HG03196 (cell line): ENCODE measurements at regions not wholly inside any gene's neighbourhood (a gene's known extent, or its start where the extent isn't known, plus 50 kb on each side); places are given as distances from the start of the nearest gene placed in this dataset.
A peak's percentile ranks its signal among the peaks of the same experiment; 100 is the strongest.

Experiments used
- ATAC-seq: cut with Tn5 transposase; IDR thresholded peaks from one replicate; pipeline ENCODE4 v1.9.1; 2021; ENCODE audit not compliant: unreplicated experiment

DNA sequence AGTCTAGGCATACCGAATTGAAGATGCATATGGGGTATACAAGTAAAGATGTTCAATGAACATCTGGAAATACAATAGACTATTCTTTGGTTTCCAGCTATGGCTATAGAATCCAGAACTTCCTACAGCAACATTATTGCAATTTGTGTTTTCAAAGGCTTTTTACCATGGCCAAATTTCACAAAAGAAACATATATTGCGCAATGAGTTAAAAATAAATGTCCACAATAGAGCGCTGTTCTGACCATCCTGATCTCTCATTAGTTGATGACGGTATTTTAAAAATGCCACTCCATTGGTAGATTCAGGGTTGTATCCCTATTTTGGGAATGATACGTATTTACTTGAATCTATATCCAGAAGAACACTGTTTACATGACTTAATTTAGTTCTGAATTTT, 139.2 kb downstream of the LINC00632 start:
- ATAC-seq: no peak

GRCh38 chrX:140860718-140861117, 141.7 kb upstream of the SPANXB1 start:
- ATAC-seq: no peak

GRCh38 chrX:140866446-140866845, 135.9 kb upstream of the SPANXB1 start:
- no peak for ATAC-seq

DNA sequence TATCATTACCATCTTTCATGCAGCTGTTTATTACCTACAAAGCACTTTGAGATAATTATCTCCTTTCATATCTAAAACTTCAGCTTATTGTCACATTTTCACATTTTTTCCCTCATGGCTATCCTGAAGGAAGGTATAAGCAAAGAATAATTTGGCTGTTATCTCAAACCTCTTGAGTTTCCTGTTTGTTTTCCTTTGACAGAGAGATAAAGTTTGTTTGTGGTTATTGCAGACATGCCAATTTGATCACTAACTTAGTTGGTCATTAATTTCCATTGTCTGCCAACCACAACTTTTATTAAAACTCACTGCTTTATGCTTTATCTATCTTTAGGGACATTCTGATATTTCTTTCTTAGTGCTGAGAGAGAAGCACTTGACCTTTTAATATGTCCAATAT, 89.8 kb upstream of the SPANXB1 start:
- ATAC-seq: no peak

DNA sequence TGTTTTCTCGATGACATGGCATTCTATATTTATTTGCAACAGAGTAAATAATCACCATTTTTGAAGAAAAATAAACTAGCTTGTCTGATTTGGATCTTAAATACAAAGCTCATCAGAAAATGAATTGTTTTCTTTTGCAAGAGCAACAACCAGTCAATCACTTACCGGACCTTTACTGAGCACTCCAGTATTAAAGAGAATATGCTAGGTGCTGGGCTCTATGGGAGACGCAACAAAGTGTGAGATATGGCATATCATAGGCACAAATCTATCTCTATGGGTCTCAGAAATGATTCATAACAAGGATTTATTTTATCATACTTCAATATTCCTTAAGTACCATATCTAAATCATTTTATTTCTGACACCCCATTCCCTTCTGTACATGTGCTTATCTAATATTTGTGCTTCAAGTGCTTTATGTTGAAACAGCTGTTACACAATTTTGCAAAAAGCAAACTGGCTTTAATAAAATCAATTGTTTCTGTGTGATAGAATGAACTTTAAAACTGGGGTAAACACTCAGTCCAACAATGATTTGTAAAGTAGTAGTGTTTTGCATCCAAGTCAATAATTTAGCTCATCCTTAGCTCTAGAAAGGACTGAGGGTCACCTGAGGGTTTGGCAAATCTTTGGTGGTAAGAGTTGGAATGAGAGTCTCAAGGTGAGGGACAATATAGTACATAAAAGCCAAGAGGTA, 88.4 kb upstream of the SPANXB1 start:
- no peak for ATAC-seq

DNA sequence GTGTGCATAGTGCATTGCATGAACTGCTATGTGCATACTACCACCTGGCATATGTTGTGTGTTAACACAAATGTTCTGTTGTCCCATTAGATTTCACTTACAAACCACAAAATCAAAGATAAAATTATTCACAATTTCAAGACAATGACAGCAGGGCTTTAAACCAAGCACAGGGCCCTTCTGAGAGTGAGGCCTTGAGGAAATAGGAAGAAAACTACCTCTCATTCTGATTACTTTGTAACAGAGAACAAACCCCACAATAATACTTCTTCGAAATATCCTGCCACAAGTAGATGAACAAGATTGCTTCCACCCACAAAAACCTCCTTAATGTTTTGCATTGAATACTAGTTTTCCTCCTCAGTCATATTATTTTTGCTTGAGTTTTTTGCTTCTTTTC, 85.5 kb upstream of the SPANXB1 start:
- no peak for ATAC-seq

- ATAC-seq: no peak
Observed at GRCh38 chrX:140917354-140918115, 84.9 kb upstream of the SPANXB1 start.

- peak; percentile 85 for ATAC-seq
Observed at GRCh38 chrX:140918398-140919038, 83.9 kb upstream of the SPANXB1 start.

GRCh38 chrX:140920416-140920815, 82.0 kb upstream of the SPANXB1 start:
- no peak for ATAC-seq

DNA sequence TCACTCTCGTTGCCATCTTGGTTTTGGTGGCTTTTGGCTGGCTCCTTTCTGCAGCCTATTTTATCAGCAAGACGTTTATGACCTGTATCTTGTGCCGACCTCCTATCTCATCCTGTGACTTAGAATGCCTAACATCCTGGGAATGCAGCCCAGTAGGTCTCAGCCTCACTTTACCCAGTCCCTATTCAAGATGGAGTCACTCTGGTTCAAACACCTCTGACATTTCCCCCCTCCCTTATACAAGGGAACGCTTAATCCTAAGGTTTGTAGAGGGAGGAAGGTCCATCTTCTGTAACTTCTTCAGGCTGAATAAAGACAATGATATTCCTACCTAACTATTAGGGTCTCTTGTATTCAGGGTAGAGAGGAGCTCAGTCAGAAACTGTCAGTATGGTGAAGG, 79.3 kb upstream of the SPANXB1 start:
- no peak for ATAC-seq

GRCh38 chrX:140928739-140929138, 73.7 kb upstream of the SPANXB1 start:
- no peak for ATAC-seq

GRCh38 chrX:140933016-140933415, 69.4 kb upstream of the SPANXB1 start:
- no peak for ATAC-seq

- no peak for ATAC-seq
Observed at GRCh38 chrX:140933874-140934655, 68.3 kb upstream of the SPANXB1 start.

DNA sequence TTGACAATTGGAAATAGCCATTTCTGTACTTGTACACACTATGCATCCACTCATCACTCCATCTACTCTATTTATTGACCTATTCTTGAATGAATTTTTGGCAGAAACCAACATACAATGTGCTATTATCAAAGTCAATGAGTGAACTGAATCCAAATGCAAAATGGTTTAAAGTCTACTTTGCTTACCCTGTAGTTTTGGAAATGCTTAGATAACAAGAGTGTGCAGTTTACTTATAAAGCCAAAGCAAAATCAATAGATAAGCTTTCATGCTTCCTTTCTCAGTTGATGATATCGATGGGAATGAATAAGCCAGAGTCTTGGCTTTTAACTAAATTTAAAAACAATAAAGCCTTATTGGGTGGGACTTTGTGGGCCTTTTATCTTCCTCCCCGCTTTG, 58.9 kb upstream of the SPANXB1 start:
- ATAC-seq: no peak

DNA sequence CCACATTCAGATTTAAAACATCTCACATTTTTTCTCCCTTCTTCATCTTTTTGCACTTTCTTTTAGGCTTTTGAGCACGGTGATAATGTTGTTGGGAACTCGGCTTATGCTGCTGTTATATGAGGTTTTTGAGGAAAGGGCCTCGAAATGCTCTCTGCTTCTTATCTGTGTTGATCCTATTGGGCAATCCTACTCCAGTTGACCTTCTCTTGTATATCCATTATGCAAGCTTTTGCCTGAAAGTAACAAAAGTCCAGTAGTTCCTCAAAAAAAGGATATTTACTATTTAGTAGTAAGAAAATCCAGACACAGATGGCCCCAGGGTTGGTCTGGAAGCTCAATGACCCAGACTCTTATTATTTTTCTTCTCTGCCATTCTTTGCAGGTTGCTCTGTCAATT, 57.7 kb upstream of the SPANXB1 start:
- ATAC-seq: no peak

DNA sequence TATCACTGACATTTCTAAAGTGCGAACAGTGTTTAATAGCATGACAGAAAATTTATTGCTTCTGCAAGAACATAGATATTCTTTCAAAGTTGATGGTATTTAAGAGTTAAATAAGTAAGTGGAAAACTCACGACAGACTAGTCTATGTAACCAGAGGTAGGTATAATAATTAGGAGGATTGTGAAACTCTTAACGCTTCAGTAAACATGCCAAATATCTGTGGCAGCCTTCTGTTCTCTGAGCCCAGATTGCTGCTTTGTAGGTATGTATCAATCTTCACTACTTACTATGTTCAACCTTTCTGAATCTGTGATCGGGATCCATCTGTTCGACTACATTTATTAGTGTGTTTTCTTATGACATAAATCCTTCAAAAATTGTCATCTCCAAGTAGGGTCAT, 53.6 kb upstream of the SPANXB1 start:
- ATAC-seq: no peak

- no peak for ATAC-seq
Observed at GRCh38 chrX:140949233-140949632, 53.2 kb upstream of the SPANXB1 start.
